Breast epithelium (tissue), 3 donors: ENCODE measurements at regions not wholly inside any gene's neighbourhood (a gene's known extent, or its start where the extent isn't known, plus 50 kb on each side); places are given as distances from the start of the nearest gene placed in this dataset.

Experiments used
- CTCF ChIP-seq, 3 donors: fragments of 450-650 bp; IDR thresholded peaks; one replicate each; pipeline ENCODE4 v1.5.1; 2016 to 2017; ENCODE audit warnings: antibody characterized with exemption in 3 of 3, mild to moderate bottlenecking in 3 of 3, moderate library complexity in 3 of 3
- POLR2A ChIP-seq: fragments of 450-650 bp; IDR thresholded peaks from one replicate; pipeline ENCODE4 v1.6.1; 2016; ENCODE audit warnings: antibody characterized with exemption, mild to moderate bottlenecking, moderate library complexity

- TF ChIP-seq POLR2A, result no peak
- TF ChIP-seq CTCF (IDR thresholded peaks at IDR 0.05), result no peak
Observed at GRCh38 chr4:96093563-96093962, 253.7 kb downstream of the PDHA2 start.
